ENCODE measurements at regions not wholly inside any gene's neighbourhood (a gene's known extent, or its start where the extent isn't known, plus 50 kb on each side); places are given as distances from the start of the nearest gene placed in this dataset.

- 81 to 85% methylated on average over 4 to 9 of the region's 9 CpGs for WGBS, 2 donors (ENCODE audit: low coverage in 1 of 2)
- no peak for DNase-seq
- Histone ChIP-seq H3K9me3 (peaks cover 5 to 8% of the 10 kb centered on the region in 2 donors), H3K4me3 (no peak overlapping the region), H3K4me1 (peaks cover 0 to 8% (median 0%) of the 10 kb centered on the region in 4 donors), H3K27me3 (no peaks in the 10 kb centered on the region), H3K27ac (no peak overlapping the region), H3K36me3 (no peaks in the 10 kb centered on the region)
- intact Hi-C loops (cut with DNase I; ENCODE audit: low total_unique reads) (no loop called here), in situ Hi-C loops (cut with MboI; ENCODE audit: low pct_ligation_motif_present in 1 of 4, low pct_unique_long_range_greater_than_20kb in 1 of 4, low sequenced_read_pairs in 3 of 4) (no loop called here)
- no peak for TF ChIP-seq CTCF (IDR thresholded peaks at IDR 0.05)
- TF ChIP-seq POLR2AphosphoS5 (IDR thresholded peaks at IDR 0.05): no peak
- no peak for TF ChIP-seq EP300 (IDR thresholded peaks at IDR 0.05; ENCODE audit: low read depth)
- no peak for TF ChIP-seq POLR2A (IDR thresholded peaks at IDR 0.05)
Measured at GRCh38 chr16:9681508-9681907, 500.7 kb downstream of the GRIN2A start.

GRCh38 chr16:9682320-9682719 is 499.9 kb downstream of the GRIN2A start:
- Histone ChIP-seq H3K9me3 (peaks cover 5 to 8% of the 10 kb centered on the region in 2 donors), H3K27me3 (no peaks in the 10 kb centered on the region), H3K36me3 (no peaks in the 10 kb centered on the region), H3K4me3 (no peak overlapping the region), H3K4me1 (peaks cover 0 to 8% (median 0%) of the 10 kb centered on the region in 4 donors), H3K27ac (no peak overlapping the region)
- in situ Hi-C loops (cut with MboI; ENCODE audit: low pct_ligation_motif_present in 1 of 4, low pct_unique_long_range_greater_than_20kb in 1 of 4, low sequenced_read_pairs in 3 of 4) (no loop called here), intact Hi-C loops (cut with DNase I; ENCODE audit: low total_unique reads) (no loop called here)
- WGBS, 2 donors (ENCODE audit: low coverage in 1 of 2): 53 to 55% methylated on average over 2 of the region's 2 CpGs
- no peak for DNase-seq
- TF ChIP-seq POLR2AphosphoS5 (IDR thresholded peaks at IDR 0.05) (no peak), POLR2A (IDR thresholded peaks at IDR 0.05) (no peak), EP300 (IDR thresholded peaks at IDR 0.05; ENCODE audit: low read depth) (no peak), CTCF (IDR thresholded peaks at IDR 0.05) (no peak)

GRCh38 chr16:9683677-9684076 is 498.6 kb downstream of the GRIN2A start:
- TF ChIP-seq CTCF (IDR thresholded peaks at IDR 0.05) (no peak), EP300 (IDR thresholded peaks at IDR 0.05; ENCODE audit: low read depth) (no peak), POLR2AphosphoS5 (IDR thresholded peaks at IDR 0.05) (no peak), POLR2A (IDR thresholded peaks at IDR 0.05) (no peak)
- Histone ChIP-seq H3K9me3 (peaks cover 5 to 8% of the 10 kb centered on the region in 2 donors), H3K4me3 (no peak overlapping the region), H3K27ac (no peak overlapping the region), H3K4me1 (peaks cover 0 to 8% (median 0%) of the 10 kb centered on the region in 4 donors), H3K36me3 (no peaks in the 10 kb centered on the region), H3K27me3 (no peaks in the 10 kb centered on the region)
- in situ Hi-C loops (cut with MboI; ENCODE audit: low pct_ligation_motif_present in 1 of 4, low pct_unique_long_range_greater_than_20kb in 1 of 4, low sequenced_read_pairs in 3 of 4): no loop called here
- DNase-seq: no peak
- intact Hi-C loops (cut with DNase I; ENCODE audit: low total_unique reads): no loop called here

- WGBS, 2 donors (ENCODE audit: low coverage in 1 of 2): 65 to 86% methylated on average over 3 to 4 of the region's 4 CpGs
- intact Hi-C loops (cut with DNase I; ENCODE audit: low total_unique reads): no loop called here
- no peak for DNase-seq
- Histone ChIP-seq H3K27ac (no peak overlapping the region), H3K4me3 (no peak overlapping the region), H3K4me1 (no peaks in the 10 kb centered on the region), H3K9me3 (peaks cover 5 to 8% of the 10 kb centered on the region in 2 donors), H3K36me3 (no peaks in the 10 kb centered on the region), H3K27me3 (no peaks in the 10 kb centered on the region)
- in situ Hi-C loops (cut with MboI; ENCODE audit: low pct_ligation_motif_present in 1 of 4, low pct_unique_long_range_greater_than_20kb in 1 of 4, low sequenced_read_pairs in 3 of 4): no loop called here
- TF ChIP-seq EP300 (IDR thresholded peaks at IDR 0.05; ENCODE audit: low read depth) (no peak), POLR2AphosphoS5 (IDR thresholded peaks at IDR 0.05) (no peak), CTCF (IDR thresholded peaks at IDR 0.05) (no peak), POLR2A (IDR thresholded peaks at IDR 0.05) (no peak)
Measured at GRCh38 chr16:9687737-9688319, 494.4 kb downstream of the GRIN2A start.
